H1 (cell line): ENCODE measurements at regions not wholly inside any gene's neighbourhood (a gene's known extent, or its start where the extent isn't known, plus 50 kb on each side); places are given as distances from the start of the nearest gene placed in this dataset.

ENCODE experiments used
- CTCF ChIA-PET: fragments of 300-600 bp; sonication (Branson Sonifier 250); formaldehyde crosslinking; loops from one replicate; lab custom pipeline; 2021; ENCODE audit not compliant: partially characterized antibody; lab: Charles Lee
- POLR2A ChIA-PET: fragments of 300-600 bp; sonication (Branson Sonifier 250); formaldehyde crosslinking; loops from one replicate; lab custom pipeline; 2021; ENCODE audit warnings: inconsistent platforms; ENCODE audit not compliant: partially characterized antibody; lab: Charles Lee
- DNase-seq, 2 experiments: peaks; one replicate each; pipeline versions ENCODE4 v3.0.0 to v3.0.0-alpha.2; 2010 to 2022; ENCODE audit warnings: low spot score in 2 of 2, low read depth in 1 of 2, mixed read lengths in 1 of 2
- FAIRE-seq: peaks from 2 replicates; lab custom pipeline; 2011; peaks lifted over from hg19 to GRCh38; lab: Jason Lieb, UNC
- H2AFZ ChIP-seq: 2 replicates; pipeline ENCODE4 v1.8.1; 2012; ENCODE audit warnings: low read length, inconsistent platforms
- H2AK5ac ChIP-seq: 2 replicates; pipeline ENCODE4 v1.6.1; 2013; ENCODE audit warnings: low read depth, low read length
- H2BK120ac ChIP-seq: replicated peaks from 2 replicates; pipeline ENCODE3; 2013; ENCODE audit warnings: low read depth, low read length, inconsistent platforms
- H2BK12ac ChIP-seq: 2 replicates; pipeline ENCODE4 v1.6.1; 2013; ENCODE audit warnings: low read depth, low read length
- H2BK15ac ChIP-seq: 2 replicates; pipeline ENCODE4 v1.6.1; 2013; ENCODE audit warnings: low read length
- H2BK20ac ChIP-seq: 2 replicates; pipeline ENCODE4 v1.6.1; 2013; ENCODE audit warnings: low read length
- H2BK5ac ChIP-seq: 2 replicates; pipeline ENCODE4 v1.6.1; 2013; ENCODE audit warnings: low read depth, low read length
- H3K14ac ChIP-seq: 2 replicates; pipeline ENCODE4 v1.6.1; 2013; ENCODE audit warnings: inconsistent platforms; ENCODE audit not compliant: insufficient read length
- H3K18ac ChIP-seq: 2 replicates; pipeline ENCODE4 v1.6.1; 2013; ENCODE audit warnings: low read length; ENCODE audit errors: extremely low read depth
- H3K23ac ChIP-seq: 2 replicates; pipeline ENCODE4 v1.6.1; 2013; ENCODE audit warnings: inconsistent platforms; ENCODE audit not compliant: insufficient read length
- H3K23me2 ChIP-seq: 2 replicates; pipeline ENCODE4 v1.6.1; 2013; ENCODE audit warnings: low read depth, low read length
- H3K27ac ChIP-seq: 2 replicates; pipeline ENCODE4 v1.6.1; 2011; ENCODE audit warnings: low read depth, low read length, inconsistent platforms
- H3K27me3 ChIP-seq, 4 experiments: replicated peaks in 1 of 4; 1 replicate in 1 of 4; 2 replicates in 3 of 4; pipeline versions ENCODE4 v1.6.1 to v1.8.1; 2011 to 2013; ENCODE audit warnings: low read length in 3 of 4, mild to moderate bottlenecking in 3 of 4, inconsistent platforms in 2 of 4, mixed read lengths in 2 of 4, moderate library complexity in 1 of 4; ENCODE audit not compliant: control insufficient read depth in 3 of 4, insufficient read depth in 3 of 4; ENCODE audit errors: extremely low read depth in 1 of 4
- H3K36me3 ChIP-seq, 4 experiments: 2 replicates each; pipeline versions ENCODE4 v1.6.1 to v1.8.1; 2011 to 2013; ENCODE audit warnings: mild to moderate bottlenecking in 4 of 4, low read length in 3 of 4, moderate library complexity in 2 of 4, control low read depth in 1 of 4, inconsistent platforms in 1 of 4; ENCODE audit not compliant: insufficient read depth in 4 of 4, control insufficient read depth in 2 of 4
- H3K4ac ChIP-seq: replicated peaks from 2 replicates; pipeline ENCODE3; 2013; ENCODE audit warnings: low read length, low read depth, mixed read lengths, inconsistent platforms; ENCODE audit not compliant: insufficient read length
- H3K4me1 ChIP-seq, 4 experiments: replicated peaks in 1 of 4; 1 replicate in 1 of 4; 2 replicates in 3 of 4; pipeline versions ENCODE4 v1.6.1 to v1.8.1; 2011 to 2013; ENCODE audit warnings: low read length in 3 of 4, inconsistent platforms in 2 of 4, mixed read lengths in 1 of 4; ENCODE audit not compliant: insufficient read depth in 4 of 4, control insufficient read depth in 3 of 4
- H3K4me2 ChIP-seq, 2 experiments: 2 replicates each; pipeline versions ENCODE4 v1.6.1 to v1.8.1; 2011 to 2013; ENCODE audit warnings: low read depth in 2 of 2, low read length in 2 of 2, control low read depth in 1 of 2, inconsistent platforms in 1 of 2, mild to moderate bottlenecking in 1 of 2; ENCODE audit not compliant: insufficient read depth in 1 of 2
- H3K4me3 ChIP-seq, 4 experiments: fragments of 200-600, 300-600 bp in 1 of 4; sonication (generic), shearing (Covaris generic), sonication (Bioruptor Twin) in 1 of 4; 2 replicates each; pipeline versions ENCODE4 v1.5.1 to v1.8.1; 2011 to 2016; ENCODE audit warnings: low read length in 4 of 4, low read depth in 3 of 4, control low read depth in 2 of 4, inconsistent platforms in 2 of 4, mild to moderate bottlenecking in 2 of 4, mixed read lengths in 1 of 4, moderate library complexity in 1 of 4; ENCODE audit not compliant: insufficient read depth in 2 of 4; ENCODE audit errors: extremely low read depth in 1 of 4
- H3K56ac ChIP-seq: replicated peaks from 2 replicates; pipeline ENCODE3; 2013; ENCODE audit warnings: low read depth, mild to moderate bottlenecking, mixed read lengths, low read length, inconsistent platforms; ENCODE audit not compliant: insufficient read length
- H3K79me1 ChIP-seq: 2 replicates; pipeline ENCODE4 v1.6.1; 2013; ENCODE audit warnings: low read depth, low read length, control low read depth
- H3K79me2 ChIP-seq, 2 experiments: 2 replicates each; pipeline versions ENCODE4 v1.6.1 to v1.8.1; 2012 to 2013; ENCODE audit warnings: low read length in 2 of 2, mild to moderate bottlenecking in 2 of 2, inconsistent platforms in 1 of 2; ENCODE audit not compliant: insufficient read depth in 2 of 2, control insufficient read depth in 1 of 2
- H3K9ac ChIP-seq, 4 experiments: replicated peaks in 1 of 4; 1 replicate in 1 of 4; 2 replicates in 3 of 4; pipeline versions ENCODE4 v1.6.1 to v1.8.1; 2011 to 2013; ENCODE audit warnings: low read depth in 3 of 4, low read length in 3 of 4, control low read depth in 2 of 4, mild to moderate bottlenecking in 2 of 4, moderate library complexity in 2 of 4, inconsistent platforms in 1 of 4; ENCODE audit errors: extremely low read depth in 1 of 4
- H3K9me3 ChIP-seq, 2 experiments: 2 replicates each; pipeline versions ENCODE4 v1.6.1 to v1.8.1; 2012 to 2013; ENCODE audit warnings: mild to moderate bottlenecking in 2 of 2, moderate library complexity in 2 of 2, control low read depth in 1 of 2, inconsistent platforms in 1 of 2, low read depth in 1 of 2, low read length in 1 of 2, mixed read lengths in 1 of 2; ENCODE audit not compliant: insufficient read depth in 2 of 2
- H4K20me1 ChIP-seq, 2 experiments: replicated peaks in 1 of 2; 2 replicates each; pipeline versions ENCODE3 to v1.8.1; 2011 to 2013; ENCODE audit warnings: inconsistent platforms in 2 of 2, low read length in 2 of 2, mild to moderate bottlenecking in 1 of 2; ENCODE audit not compliant: insufficient read depth in 2 of 2, control insufficient read depth in 1 of 2
- H4K5ac ChIP-seq: 2 replicates; pipeline ENCODE4 v1.6.1; 2013; ENCODE audit warnings: low read length, low read depth, mixed read lengths, inconsistent platforms; ENCODE audit not compliant: insufficient read length
- H4K8ac ChIP-seq: 2 replicates; pipeline ENCODE4 v1.8.0; 2013; ENCODE audit warnings: mild to moderate bottlenecking, moderate library complexity, low read length, inconsistent platforms; ENCODE audit not compliant: insufficient read depth; ENCODE audit errors: extremely low read depth
- H4K91ac ChIP-seq: replicated peaks from 2 replicates; pipeline ENCODE3; 2013; ENCODE audit warnings: low read length, mixed read lengths, inconsistent platforms; ENCODE audit not compliant: insufficient read length
- POU5F1 ChIP-seq: IDR thresholded peaks from 2 replicates; pipeline ENCODE4 v1.6.1; 2011; ENCODE audit warnings: low read depth, mild to moderate bottlenecking, low read length, moderate library complexity
- WGBS, 2 experiments: shearing (Covaris generic) in 1 of 2; methylation state at CpG; one replicate each; pipeline versions ENCODE4 v1.1.6 to v1.1.7; 2013 to 2015; ENCODE audit warnings: low lambda C conversion rate in 2 of 2, mixed read lengths in 2 of 2, inconsistent platforms in 1 of 2, low coverage in 1 of 2, missing lambda C conversion rate in 1 of 2; ENCODE audit not compliant: insufficient replicate concordance in 2 of 2, insufficient coverage in 1 of 2, insufficient read length in 1 of 2; ENCODE audit errors: extremely low coverage in 1 of 2, missing lambda C conversion rate in 1 of 2; 5-methylcytosine and 5-hydroxymethylcytosine counted together

- H3K79me2 ChIP-seq, result no peaks in the 10 kb centered on the region
- H2BK12ac ChIP-seq, result no peak overlapping the region
- DNase-seq, result no peak
- no peak overlapping the region for H4K8ac ChIP-seq
- no peaks in the 10 kb centered on the region for H3K9me3 ChIP-seq
- no peak overlapping the region for H2BK15ac ChIP-seq
- H3K4ac ChIP-seq, result no peak overlapping the region
- no peak overlapping the region for H3K23ac ChIP-seq
- no peak overlapping the region for H3K4me2 ChIP-seq
- H3K27me3 ChIP-seq, result peaks cover 0 to 5% (median 0%) of the 10 kb centered on the region in 4 experiments; a peak in 2 of 7 replicates
- POLR2A ChIA-PET, result no interaction called here
- no peak for FAIRE-seq
- H4K20me1 ChIP-seq, result no peaks in the 10 kb centered on the region
- no peaks in the 10 kb centered on the region for H3K36me3 ChIP-seq
- H3K27ac ChIP-seq, result no peak overlapping the region
- no peak overlapping the region for H3K18ac ChIP-seq
- H2BK5ac ChIP-seq, result no peak overlapping the region
- no peak overlapping the region for H2BK20ac ChIP-seq
- no peak overlapping the region for H3K9ac ChIP-seq
- no peak overlapping the region for H3K56ac ChIP-seq
- no peak overlapping the region for H4K91ac ChIP-seq
- H3K4me1 ChIP-seq, result peaks cover 0 to 4% (median 3%) of the 10 kb centered on the region in 4 experiments; a peak in 2 of 7 replicates
- no peak overlapping the region for H2AFZ ChIP-seq
- WGBS, 2 experiments, result 90% methylated on average over 10 of the region's 10 CpGs; no CpG with 5 or more reads in 1 of the 2 experiments
- no peak for TF ChIP-seq POU5F1
- TF ChIP-seq, all 59 proteins: peak for 0
- Histone ChIP-seq H2BK120ac (no peak overlapping the region), H2AK5ac (no peak overlapping the region), H3K4me3 (no peak overlapping the region), H3K23me2 (no peaks in the 10 kb centered on the region; the same call in 1 of the 2 replicates), H3K79me1 (no peaks in the 10 kb centered on the region), H4K5ac (no peak overlapping the region), H3K14ac (no peak overlapping the region)
- CTCF ChIA-PET, result interaction anchor here (1.0 to 2.8 kb wide), 2 partner anchors 28 to 49 kb away, joined by 3 to 9 read pairs; no protein-coding TSS in a partner anchor
Observed at GRCh38 chr11:116563028-116563711, 209.6 kb downstream of the BUD13 start.
